ENCODE measurements at regions not wholly inside any gene's neighbourhood (a gene's known extent, or its start where the extent isn't known, plus 50 kb on each side); places are given as distances from the start of the nearest gene placed in this dataset.

DNA sequence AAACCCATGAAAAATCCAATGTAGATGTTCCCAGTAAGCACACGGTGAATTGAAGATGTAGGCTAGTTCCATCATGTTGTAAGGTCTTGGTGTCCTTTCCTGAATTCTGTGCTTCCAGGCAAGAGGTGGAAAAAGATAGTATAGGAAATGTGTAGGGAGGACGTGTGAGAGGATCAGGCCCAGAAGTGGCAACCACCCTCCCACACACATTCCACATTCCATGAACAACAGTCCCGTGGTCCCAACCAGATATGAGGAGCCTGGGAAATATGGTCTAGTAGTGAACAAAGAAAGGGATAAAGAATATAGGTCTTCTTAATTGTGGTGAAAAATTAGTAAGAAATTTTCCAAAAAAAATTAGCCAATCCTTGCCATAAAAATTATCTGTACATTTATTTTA, 1254.2 kb upstream of the SLC10A2 start:
- H3K27me3 ChIP-seq (ENCODE audit: control insufficient read depth, insufficient read depth, low read length), result no peaks in the 10 kb centered on the region
- no peak for DNase-seq (ENCODE audit: low read depth)
- H3K4me3 ChIP-seq (ENCODE audit: low read depth, low read length), result no peak overlapping the region
- TF ChIP-seq, protein P1, sequence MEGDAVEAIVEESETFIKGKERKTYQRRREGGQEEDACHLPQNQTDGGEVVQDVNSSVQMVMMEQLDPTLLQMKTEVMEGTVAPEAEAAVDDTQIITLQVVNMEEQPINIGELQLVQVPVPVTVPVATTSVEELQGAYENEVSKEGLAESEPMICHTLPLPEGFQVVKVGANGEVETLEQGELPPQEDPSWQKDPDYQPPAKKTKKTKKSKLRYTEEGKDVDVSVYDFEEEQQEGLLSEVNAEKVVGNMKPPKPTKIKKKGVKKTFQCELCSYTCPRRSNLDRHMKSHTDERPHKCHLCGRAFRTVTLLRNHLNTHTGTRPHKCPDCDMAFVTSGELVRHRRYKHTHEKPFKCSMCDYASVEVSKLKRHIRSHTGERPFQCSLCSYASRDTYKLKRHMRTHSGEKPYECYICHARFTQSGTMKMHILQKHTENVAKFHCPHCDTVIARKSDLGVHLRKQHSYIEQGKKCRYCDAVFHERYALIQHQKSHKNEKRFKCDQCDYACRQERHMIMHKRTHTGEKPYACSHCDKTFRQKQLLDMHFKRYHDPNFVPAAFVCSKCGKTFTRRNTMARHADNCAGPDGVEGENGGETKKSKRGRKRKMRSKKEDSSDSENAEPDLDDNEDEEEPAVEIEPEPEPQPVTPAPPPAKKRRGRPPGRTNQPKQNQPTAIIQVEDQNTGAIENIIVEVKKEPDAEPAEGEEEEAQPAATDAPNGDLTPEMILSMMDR (IDR thresholded peaks at IDR 0.05; ENCODE audit: insufficient read depth, low read depth, low read length), result no peak
- no peaks in the 10 kb centered on the region for H3K36me3 ChIP-seq (ENCODE audit: control insufficient read depth, insufficient read depth, low read length)
- POLR2A ChIA-PET, result no interaction called here
- CTCF ChIA-PET, result no interaction called here

DNA sequence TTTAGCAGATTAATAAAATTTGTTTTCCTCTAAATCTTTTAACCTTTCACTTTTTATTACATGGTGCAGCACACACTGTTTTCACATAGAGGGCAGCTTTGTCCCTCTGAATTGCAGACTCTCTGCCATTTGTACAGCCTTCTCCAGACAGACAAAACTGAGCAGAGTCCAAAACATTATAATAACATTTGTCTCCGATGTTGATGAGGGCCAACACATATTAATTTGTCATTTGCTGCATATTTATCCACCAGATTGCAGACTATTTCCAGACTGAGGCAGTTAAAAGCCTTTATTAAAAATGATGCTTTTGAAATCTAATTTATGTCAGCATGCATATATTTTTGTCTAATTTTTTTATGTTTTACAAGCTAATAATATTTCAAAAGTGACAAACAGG, 1251.9 kb upstream of the SLC10A2 start:
- no peaks in the 10 kb centered on the region for H3K36me3 ChIP-seq (ENCODE audit: control insufficient read depth, insufficient read depth, low read length)
- CTCF ChIA-PET, result no interaction called here
- no peak overlapping the region for H3K4me3 ChIP-seq (ENCODE audit: low read depth, low read length)
- peak; percentile 8 for DNase-seq (ENCODE audit: low read depth)
- TF ChIP-seq, protein P1 (IDR thresholded peaks at IDR 0.05; ENCODE audit: insufficient read depth, low read depth, low read length), result peak; percentile 40
- POLR2A ChIA-PET, result no interaction called here
- no peaks in the 10 kb centered on the region for H3K27me3 ChIP-seq (ENCODE audit: control insufficient read depth, insufficient read depth, low read length)

DNA sequence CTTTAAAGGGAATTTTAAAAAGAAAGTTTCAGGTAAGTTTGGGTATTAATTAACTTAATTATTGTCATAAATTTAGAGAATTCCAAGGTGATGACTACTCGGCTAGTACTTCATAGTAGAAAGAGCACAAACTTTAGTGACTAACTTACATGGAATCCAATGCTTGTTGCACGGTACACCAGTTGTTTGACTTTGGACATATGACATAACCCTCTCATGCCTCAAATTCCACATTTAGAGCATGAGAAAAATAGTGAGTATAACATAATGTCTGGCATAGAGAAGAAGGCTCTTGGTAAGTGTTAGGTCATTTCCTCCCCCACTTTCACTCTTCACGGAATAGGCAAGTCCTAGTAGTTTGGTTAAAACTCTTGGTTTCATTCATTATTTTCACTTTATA, 1249.4 kb upstream of the SLC10A2 start:
- peak; percentile 88 for DNase-seq (ENCODE audit: low read depth)
- Histone ChIP-seq H3K4me3 (ENCODE audit: low read depth, low read length) (no peak overlapping the region), H3K27me3 (ENCODE audit: control insufficient read depth, insufficient read depth, low read length) (no peaks in the 10 kb centered on the region), H3K36me3 (ENCODE audit: control insufficient read depth, insufficient read depth, low read length) (no peaks in the 10 kb centered on the region)
- ChIA-PET POLR2A (no interaction called here), CTCF (no interaction called here)
- TF ChIP-seq, protein P1 (IDR thresholded peaks at IDR 0.05; ENCODE audit: insufficient read depth, low read depth, low read length), result no peak

DNA sequence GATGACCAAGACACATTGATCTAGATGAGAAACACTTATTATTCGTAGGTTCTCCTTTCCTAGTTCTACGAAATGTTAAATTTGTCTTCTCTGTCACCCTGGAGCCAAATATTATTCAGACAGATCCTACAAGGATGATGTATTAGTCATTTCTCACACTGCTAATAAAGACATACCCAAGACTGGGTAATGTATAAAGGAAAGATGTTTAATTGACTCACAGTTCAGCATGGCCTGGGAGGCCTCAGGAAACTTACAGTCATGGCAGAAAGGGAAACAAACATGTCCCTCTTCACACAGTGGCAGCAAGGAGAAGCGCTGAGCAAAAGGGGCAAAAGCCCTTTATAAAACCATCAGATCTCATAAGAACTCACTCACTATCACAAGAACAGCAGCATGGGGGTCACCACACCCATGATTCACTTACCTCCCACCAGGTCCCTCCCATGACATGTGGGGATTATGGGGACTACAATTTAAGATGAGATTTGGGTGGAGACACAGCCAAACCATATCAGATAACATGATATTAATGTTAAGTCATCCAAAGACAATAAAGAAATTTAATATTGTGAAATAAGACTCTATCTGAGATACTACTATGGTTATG, 1248.8 kb upstream of the SLC10A2 start:
- ChIA-PET POLR2A (no interaction called here), CTCF (no interaction called here)
- no peak for DNase-seq (ENCODE audit: low read depth)
- Histone ChIP-seq H3K36me3 (ENCODE audit: control insufficient read depth, insufficient read depth, low read length) (no peaks in the 10 kb centered on the region), H3K4me3 (ENCODE audit: low read depth, low read length) (no peak overlapping the region), H3K27me3 (ENCODE audit: control insufficient read depth, insufficient read depth, low read length) (no peaks in the 10 kb centered on the region)
- TF ChIP-seq, protein P1 (IDR thresholded peaks at IDR 0.05; ENCODE audit: insufficient read depth, low read depth, low read length), result no peak

DNA sequence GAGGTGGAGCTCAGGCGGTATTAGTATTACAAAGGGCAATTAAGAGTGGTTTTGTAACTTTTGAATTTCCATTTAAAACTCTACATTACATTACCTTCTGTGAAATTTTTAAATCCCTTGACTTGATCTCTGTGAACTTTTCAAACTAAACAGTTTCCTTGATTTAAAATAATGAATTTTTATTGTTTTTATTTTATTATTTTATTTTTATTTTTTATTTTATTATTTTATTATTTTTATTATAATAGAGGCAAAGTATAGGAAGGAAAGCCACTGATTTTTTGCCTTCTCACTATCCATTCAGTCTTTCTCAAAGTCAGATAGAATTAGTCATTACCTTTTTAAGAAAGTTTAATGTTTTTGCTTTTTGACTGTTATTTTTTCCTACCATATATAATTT, 1248.1 kb upstream of the SLC10A2 start:
- TF ChIP-seq, protein P1 (IDR thresholded peaks at IDR 0.05; ENCODE audit: insufficient read depth, low read depth, low read length), result no peak
- no peaks in the 10 kb centered on the region for H3K27me3 ChIP-seq (ENCODE audit: control insufficient read depth, insufficient read depth, low read length)
- no peak for DNase-seq (ENCODE audit: low read depth)
- no peak overlapping the region for H3K4me3 ChIP-seq (ENCODE audit: low read depth, low read length)
- CTCF ChIA-PET, result no interaction called here
- no peaks in the 10 kb centered on the region for H3K36me3 ChIP-seq (ENCODE audit: control insufficient read depth, insufficient read depth, low read length)
- POLR2A ChIA-PET, result no interaction called here

All from BJ (cell line).